ENCODE measurements at regions not wholly inside any gene's neighbourhood (a gene's known extent, or its start where the extent isn't known, plus 50 kb on each side); places are given as distances from the start of the nearest gene placed in this dataset.

DNA sequence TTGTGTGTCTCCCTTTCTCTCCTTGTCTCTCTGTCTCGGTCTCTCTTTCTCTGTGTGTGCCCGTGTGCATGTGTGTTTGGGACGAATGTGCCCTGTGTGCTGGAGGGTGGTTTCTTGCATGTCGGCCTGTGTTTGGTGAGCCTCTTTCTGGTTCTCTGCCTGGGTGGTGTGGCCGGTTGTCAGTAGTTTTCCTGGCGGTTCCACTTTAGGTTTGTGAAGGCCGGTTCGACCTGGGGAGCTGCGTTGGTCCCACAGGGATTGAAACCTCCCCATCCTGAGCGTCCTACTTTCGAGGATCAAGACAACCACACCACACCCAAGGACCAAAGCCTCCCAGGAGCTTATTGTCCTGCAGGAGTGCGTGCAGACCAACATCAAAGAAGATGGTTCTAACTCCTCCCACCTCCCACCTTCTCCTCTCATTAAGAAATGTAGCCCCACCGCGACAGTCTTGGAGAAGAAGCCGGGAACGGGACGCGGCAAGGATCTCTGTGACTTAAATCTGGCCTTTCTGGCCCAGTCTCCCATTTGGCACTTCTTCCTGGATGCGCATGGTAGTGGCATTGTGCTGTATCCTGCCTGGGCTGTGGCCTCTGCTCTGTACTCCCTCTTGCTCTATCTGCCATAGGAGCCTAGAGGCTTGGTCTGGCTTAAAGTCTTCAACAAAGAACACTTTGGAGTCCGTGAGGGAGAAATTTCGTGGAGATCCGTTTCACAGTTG lies 1685.0 kb downstream of the TP53TG3F start:
- no peaks in the 10 kb centered on the region for H3K9me3 ChIP-seq (ENCODE audit: low read depth, low read length)
- TF ChIP-seq POLR2AphosphoS5 (IDR thresholded peaks at IDR 0.05; ENCODE audit: borderline replicate concordance, low read depth, low read length), result no peak
- TF ChIP-seq EZH2 (IDR thresholded peaks at IDR 0.05), result no peak
- no peak for TF ChIP-seq FOXP2 (optimal IDR thresholded peaks at IDR 0.05; ENCODE audit: control extremely low read depth, extremely low read length, insufficient read depth)

DNA sequence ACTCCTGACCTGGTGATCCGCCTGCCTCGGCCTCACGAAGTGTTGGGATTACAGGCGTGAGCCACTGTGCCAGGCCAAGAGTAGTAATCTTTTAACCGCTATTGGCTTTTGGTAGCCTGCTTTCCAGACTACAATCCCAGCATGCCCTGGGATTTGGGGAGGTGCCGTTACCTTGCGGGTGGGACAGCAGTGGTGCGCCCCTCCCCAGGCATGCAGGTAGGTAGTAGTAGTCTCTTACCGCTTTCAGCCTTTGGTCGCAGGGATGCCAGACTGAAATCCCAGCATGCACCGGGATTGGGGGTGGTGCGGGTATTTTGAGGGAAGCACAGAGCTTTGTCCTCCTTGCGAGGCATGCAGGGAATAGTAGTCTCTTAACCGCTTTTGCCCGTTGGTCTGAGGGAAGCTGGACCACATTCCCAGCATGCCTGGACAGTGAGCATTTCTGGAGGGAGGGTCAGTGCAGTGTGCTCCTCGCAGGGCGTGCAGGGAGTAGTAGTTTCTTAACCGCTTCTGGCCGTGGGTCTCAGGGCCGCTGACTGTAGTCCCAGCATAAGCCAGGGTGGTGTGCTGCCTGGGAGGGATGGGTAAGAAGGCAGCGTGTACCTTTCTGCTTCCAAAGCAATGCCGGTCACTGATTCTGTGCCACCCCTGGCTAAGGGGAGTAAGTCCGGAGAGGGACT lies 1686.8 kb downstream of the TP53TG3F start:
- TF ChIP-seq EZH2 (IDR thresholded peaks at IDR 0.05), result no peak
- no peak for TF ChIP-seq POLR2AphosphoS5 (IDR thresholded peaks at IDR 0.05; ENCODE audit: borderline replicate concordance, low read depth, low read length)
- TF ChIP-seq FOXP2 (optimal IDR thresholded peaks at IDR 0.05; ENCODE audit: control extremely low read depth, extremely low read length, insufficient read depth), result no peak
- H3K36me3 ChIP-seq (ENCODE audit: insufficient read depth, low read length), result no peaks in the 10 kb centered on the region
- no peak overlapping the region for H3K9ac ChIP-seq (ENCODE audit: insufficient read length)
- H3K27ac ChIP-seq, result no peak overlapping the region
- H3K9me3 ChIP-seq (ENCODE audit: low read depth, low read length), result no peaks in the 10 kb centered on the region
- H3K4me3 ChIP-seq, result no peak overlapping the region
- DNase-seq (ENCODE audit: low read depth, low spot score), result no peak

More for the DNA sequence above, 1685.0 kb downstream of the TP53TG3F start:
- Histone ChIP-seq H3K36me3 (ENCODE audit: insufficient read depth, low read length) (no peaks in the 10 kb centered on the region), H3K4me3 (no peak overlapping the region), H3K9ac (ENCODE audit: insufficient read length) (no peak overlapping the region), H3K27ac (no peak overlapping the region)
- no peak for DNase-seq (ENCODE audit: low read depth, low spot score)

DNA sequence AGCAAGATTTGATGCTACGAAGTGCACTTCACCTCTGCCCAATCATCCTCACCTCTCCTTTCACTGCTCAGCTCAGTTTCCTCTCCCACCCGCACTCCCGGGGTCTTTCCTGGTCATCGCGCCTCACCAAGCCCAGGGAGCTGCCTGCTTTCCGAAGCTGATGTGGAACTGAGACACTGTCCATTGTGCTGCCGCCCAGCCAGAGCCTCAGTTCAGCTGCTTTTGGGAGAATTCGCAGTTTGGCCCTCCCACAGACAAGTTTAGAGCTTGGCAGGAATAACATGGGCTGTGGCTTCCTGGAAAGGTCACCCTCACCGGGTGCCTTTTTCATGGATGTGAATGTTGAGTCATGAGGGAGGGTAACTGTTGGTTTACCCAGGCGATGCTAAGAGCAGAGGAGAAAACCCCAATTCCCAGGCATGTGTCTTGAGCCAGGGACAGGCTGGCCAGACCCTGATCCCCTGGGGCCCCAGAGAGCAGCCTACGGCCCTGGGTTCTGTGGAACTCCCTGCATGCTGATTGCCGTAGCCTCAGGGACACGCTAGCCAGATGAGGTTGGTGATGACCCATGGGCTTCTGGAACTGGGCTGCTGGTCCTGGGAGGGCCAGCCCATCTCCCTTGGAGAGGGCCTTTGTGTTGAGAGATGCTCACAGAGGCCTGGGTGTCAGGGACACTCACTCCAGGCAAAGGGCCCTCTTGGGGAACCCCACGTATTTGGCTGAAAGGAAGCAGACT lies 1687.5 kb downstream of the TP53TG3F start:
- Histone ChIP-seq H3K9me3 (ENCODE audit: low read depth, low read length) (no peaks in the 10 kb centered on the region), H3K36me3 (ENCODE audit: insufficient read depth, low read length) (no peaks in the 10 kb centered on the region), H3K27ac (no peak overlapping the region), H3K4me3 (no peak overlapping the region), H3K9ac (ENCODE audit: insufficient read length) (no peak overlapping the region)
- TF ChIP-seq POLR2AphosphoS5 (IDR thresholded peaks at IDR 0.05; ENCODE audit: borderline replicate concordance, low read depth, low read length) (no peak), EZH2 (IDR thresholded peaks at IDR 0.05) (no peak), FOXP2 (optimal IDR thresholded peaks at IDR 0.05; ENCODE audit: control extremely low read depth, extremely low read length, insufficient read depth) (no peak)
- no peak for DNase-seq (ENCODE audit: low read depth, low spot score)

DNA sequence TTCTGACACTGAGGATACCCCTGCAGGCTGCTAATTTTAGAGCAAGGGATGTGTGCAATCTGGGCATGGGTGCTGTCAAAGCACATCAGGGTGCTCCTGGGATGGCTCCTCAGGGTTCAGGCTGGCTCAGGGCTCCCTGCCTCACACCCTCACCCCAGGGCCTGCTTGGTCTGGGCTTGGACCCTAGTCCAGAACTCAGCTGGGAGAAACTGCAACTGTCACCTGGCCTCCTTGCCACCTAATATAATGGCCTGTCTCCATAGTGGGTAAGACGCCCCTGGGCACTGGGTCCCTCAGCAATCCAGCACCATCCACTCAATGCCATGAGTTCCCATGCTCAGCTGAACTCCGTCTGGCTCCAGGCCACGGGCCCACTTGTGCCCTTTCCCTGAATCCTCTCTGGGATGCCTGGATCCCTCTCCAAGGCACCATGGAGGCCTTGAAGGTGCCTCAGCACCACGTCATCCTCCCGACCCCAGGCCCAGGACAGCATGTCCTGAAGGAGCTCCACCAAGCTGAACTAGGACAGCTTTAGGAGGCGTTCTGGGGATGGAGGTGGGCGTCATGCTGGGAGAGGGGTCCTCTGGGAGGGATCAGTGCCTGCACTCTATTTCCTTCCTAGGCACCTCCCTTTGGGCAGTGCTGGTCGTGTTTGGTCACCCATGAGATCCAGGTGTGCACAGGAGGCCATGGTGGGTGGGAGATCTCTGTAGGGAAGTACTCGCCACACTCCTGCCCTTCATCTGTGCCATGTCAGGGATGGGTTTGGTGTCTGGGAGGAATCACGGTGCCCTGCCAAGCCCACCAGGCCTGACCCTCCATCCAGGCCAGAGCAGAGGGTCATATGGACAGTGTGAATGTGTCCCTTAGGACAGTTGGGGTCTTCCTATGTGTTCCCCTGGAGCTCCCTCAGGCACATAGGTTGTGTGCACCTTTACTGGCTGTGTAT lies 1688.4 kb downstream of the TP53TG3F start:
- H3K4me3 ChIP-seq, result no peak overlapping the region
- H3K36me3 ChIP-seq (ENCODE audit: insufficient read depth, low read length), result no peaks in the 10 kb centered on the region
- no peak overlapping the region for H3K27ac ChIP-seq
- no peak for DNase-seq (ENCODE audit: low read depth, low spot score)
- TF ChIP-seq POLR2AphosphoS5 (IDR thresholded peaks at IDR 0.05; ENCODE audit: borderline replicate concordance, low read depth, low read length), result no peak
- no peak for TF ChIP-seq FOXP2 (optimal IDR thresholded peaks at IDR 0.05; ENCODE audit: control extremely low read depth, extremely low read length, insufficient read depth)
- TF ChIP-seq EZH2 (IDR thresholded peaks at IDR 0.05), result no peak
- no peak overlapping the region for H3K9ac ChIP-seq (ENCODE audit: insufficient read length)
- H3K9me3 ChIP-seq (ENCODE audit: low read depth, low read length), result no peaks in the 10 kb centered on the region

DNA sequence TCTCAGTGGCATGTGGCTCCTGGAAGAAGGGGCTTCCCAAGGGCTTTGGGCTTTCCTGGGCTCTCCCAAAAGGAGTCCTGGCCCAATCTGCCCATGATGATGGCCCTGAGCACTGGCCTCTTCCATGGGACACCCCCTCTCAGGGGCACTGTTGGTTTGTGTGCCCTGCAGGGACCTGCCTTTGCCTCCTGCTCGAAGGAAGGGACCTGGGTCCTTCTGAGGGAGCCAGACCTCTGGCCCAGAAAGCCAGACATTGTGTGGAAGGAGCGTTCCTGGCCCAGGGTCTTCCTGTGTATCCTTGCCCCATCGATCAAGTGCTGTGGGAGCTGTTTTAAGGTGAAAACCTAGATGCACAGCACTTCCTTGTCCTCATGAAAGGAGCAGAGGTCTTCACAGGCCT lies 1689.3 kb downstream of the TP53TG3F start:
- Histone ChIP-seq H3K9me3 (ENCODE audit: low read depth, low read length) (no peaks in the 10 kb centered on the region), H3K4me3 (no peak overlapping the region), H3K27ac (no peak overlapping the region), H3K36me3 (ENCODE audit: insufficient read depth, low read length) (no peaks in the 10 kb centered on the region), H3K9ac (ENCODE audit: insufficient read length) (no peak overlapping the region)
- no peak for TF ChIP-seq FOXP2 (optimal IDR thresholded peaks at IDR 0.05; ENCODE audit: control extremely low read depth, extremely low read length, insufficient read depth)
- TF ChIP-seq POLR2AphosphoS5 (IDR thresholded peaks at IDR 0.05; ENCODE audit: borderline replicate concordance, low read depth, low read length), result no peak
- TF ChIP-seq EZH2 (IDR thresholded peaks at IDR 0.05), result no peak
- DNase-seq (ENCODE audit: low read depth, low spot score), result no peak

DNA sequence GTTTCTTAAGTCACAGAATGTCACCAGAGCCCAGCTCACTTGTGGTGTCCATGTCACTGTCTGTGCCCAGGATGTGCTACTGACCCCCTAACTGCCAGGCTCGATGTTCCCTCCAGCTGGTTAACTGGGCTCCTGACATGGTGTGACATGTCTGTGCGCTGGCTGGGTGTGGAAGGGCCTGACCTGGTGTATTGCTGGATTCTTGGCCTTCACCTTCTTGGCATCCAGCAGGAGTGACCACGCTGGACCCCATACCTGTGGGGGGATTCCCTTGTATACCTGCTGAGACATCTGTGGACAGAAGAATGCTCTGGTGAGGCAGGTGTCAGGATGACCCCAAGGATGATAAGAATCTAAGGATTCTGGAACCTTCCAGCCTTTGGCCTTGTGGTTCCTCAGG lies 1690.1 kb downstream of the TP53TG3F start:
- no peak overlapping the region for H3K4me3 ChIP-seq
- no peak overlapping the region for H3K9ac ChIP-seq (ENCODE audit: insufficient read length)
- H3K9me3 ChIP-seq (ENCODE audit: low read depth, low read length), result no peaks in the 10 kb centered on the region
- no peak overlapping the region for H3K27ac ChIP-seq
- H3K36me3 ChIP-seq (ENCODE audit: insufficient read depth, low read length), result no peaks in the 10 kb centered on the region
- no peak for DNase-seq (ENCODE audit: low read depth, low spot score)
- TF ChIP-seq FOXP2 (optimal IDR thresholded peaks at IDR 0.05; ENCODE audit: control extremely low read depth, extremely low read length, insufficient read depth) (no peak), EZH2 (IDR thresholded peaks at IDR 0.05) (no peak), POLR2AphosphoS5 (IDR thresholded peaks at IDR 0.05; ENCODE audit: borderline replicate concordance, low read depth, low read length) (no peak)

DNA sequence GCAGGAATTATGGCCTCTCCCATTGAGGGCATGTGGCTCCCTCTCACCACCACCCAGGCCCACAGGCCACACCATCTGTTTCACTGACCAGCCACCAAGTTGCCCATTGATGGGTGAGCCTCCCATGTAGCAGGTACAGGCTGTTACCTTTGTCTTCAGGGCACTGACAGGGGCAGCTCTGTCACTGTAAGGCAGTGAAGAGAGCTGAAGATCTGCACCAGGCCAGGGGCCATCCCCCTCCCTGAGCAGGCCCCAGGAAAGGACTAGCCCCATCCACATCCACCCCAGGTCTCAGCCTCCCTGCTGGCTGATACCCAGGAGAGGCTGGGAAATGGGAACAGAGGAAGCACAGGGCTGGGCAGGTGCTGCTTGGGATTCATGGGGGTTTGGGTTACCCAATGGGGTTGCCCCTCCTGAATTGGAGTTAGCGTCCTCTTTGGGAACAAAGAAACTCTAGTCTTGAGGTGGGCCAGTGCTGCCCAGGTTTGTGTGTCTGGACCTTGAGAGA lies 1691.4 kb downstream of the TP53TG3F start:
- no peak overlapping the region for H3K27ac ChIP-seq
- H3K9me3 ChIP-seq (ENCODE audit: low read depth, low read length), result no peaks in the 10 kb centered on the region
- H3K36me3 ChIP-seq (ENCODE audit: insufficient read depth, low read length), result no peaks in the 10 kb centered on the region
- DNase-seq (ENCODE audit: low read depth, low spot score), result no peak
- H3K9ac ChIP-seq (ENCODE audit: insufficient read length), result no peak overlapping the region
- H3K4me3 ChIP-seq, result no peak overlapping the region
- TF ChIP-seq EZH2 (IDR thresholded peaks at IDR 0.05) (no peak), POLR2AphosphoS5 (IDR thresholded peaks at IDR 0.05; ENCODE audit: borderline replicate concordance, low read depth, low read length) (no peak), FOXP2 (optimal IDR thresholded peaks at IDR 0.05; ENCODE audit: control extremely low read depth, extremely low read length, insufficient read depth) (no peak)
